ENCODE measurements at regions not wholly inside any gene's neighbourhood (a gene's known extent, or its start where the extent isn't known, plus 50 kb on each side); places are given as distances from the start of the nearest gene placed in this dataset.

DNA sequence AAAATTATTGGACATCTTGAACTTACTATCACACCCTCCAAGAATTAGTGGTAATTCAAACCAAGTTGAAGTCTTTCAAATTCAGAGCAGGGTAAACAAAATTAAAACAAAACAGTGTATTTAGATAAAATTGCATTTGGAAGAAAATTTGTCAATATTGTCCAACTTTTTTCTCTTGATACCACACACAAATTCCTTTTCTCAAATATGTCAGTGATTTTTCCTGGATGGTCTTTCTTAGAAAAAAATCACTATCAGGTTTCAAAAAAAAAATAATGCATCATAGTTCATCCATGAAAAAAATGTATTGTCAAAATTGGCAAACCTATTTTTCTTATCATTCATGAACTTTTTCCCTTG lies 667.1 kb downstream of the TENT5A start (continued):
- TF ChIP-seq, protein P1, sequence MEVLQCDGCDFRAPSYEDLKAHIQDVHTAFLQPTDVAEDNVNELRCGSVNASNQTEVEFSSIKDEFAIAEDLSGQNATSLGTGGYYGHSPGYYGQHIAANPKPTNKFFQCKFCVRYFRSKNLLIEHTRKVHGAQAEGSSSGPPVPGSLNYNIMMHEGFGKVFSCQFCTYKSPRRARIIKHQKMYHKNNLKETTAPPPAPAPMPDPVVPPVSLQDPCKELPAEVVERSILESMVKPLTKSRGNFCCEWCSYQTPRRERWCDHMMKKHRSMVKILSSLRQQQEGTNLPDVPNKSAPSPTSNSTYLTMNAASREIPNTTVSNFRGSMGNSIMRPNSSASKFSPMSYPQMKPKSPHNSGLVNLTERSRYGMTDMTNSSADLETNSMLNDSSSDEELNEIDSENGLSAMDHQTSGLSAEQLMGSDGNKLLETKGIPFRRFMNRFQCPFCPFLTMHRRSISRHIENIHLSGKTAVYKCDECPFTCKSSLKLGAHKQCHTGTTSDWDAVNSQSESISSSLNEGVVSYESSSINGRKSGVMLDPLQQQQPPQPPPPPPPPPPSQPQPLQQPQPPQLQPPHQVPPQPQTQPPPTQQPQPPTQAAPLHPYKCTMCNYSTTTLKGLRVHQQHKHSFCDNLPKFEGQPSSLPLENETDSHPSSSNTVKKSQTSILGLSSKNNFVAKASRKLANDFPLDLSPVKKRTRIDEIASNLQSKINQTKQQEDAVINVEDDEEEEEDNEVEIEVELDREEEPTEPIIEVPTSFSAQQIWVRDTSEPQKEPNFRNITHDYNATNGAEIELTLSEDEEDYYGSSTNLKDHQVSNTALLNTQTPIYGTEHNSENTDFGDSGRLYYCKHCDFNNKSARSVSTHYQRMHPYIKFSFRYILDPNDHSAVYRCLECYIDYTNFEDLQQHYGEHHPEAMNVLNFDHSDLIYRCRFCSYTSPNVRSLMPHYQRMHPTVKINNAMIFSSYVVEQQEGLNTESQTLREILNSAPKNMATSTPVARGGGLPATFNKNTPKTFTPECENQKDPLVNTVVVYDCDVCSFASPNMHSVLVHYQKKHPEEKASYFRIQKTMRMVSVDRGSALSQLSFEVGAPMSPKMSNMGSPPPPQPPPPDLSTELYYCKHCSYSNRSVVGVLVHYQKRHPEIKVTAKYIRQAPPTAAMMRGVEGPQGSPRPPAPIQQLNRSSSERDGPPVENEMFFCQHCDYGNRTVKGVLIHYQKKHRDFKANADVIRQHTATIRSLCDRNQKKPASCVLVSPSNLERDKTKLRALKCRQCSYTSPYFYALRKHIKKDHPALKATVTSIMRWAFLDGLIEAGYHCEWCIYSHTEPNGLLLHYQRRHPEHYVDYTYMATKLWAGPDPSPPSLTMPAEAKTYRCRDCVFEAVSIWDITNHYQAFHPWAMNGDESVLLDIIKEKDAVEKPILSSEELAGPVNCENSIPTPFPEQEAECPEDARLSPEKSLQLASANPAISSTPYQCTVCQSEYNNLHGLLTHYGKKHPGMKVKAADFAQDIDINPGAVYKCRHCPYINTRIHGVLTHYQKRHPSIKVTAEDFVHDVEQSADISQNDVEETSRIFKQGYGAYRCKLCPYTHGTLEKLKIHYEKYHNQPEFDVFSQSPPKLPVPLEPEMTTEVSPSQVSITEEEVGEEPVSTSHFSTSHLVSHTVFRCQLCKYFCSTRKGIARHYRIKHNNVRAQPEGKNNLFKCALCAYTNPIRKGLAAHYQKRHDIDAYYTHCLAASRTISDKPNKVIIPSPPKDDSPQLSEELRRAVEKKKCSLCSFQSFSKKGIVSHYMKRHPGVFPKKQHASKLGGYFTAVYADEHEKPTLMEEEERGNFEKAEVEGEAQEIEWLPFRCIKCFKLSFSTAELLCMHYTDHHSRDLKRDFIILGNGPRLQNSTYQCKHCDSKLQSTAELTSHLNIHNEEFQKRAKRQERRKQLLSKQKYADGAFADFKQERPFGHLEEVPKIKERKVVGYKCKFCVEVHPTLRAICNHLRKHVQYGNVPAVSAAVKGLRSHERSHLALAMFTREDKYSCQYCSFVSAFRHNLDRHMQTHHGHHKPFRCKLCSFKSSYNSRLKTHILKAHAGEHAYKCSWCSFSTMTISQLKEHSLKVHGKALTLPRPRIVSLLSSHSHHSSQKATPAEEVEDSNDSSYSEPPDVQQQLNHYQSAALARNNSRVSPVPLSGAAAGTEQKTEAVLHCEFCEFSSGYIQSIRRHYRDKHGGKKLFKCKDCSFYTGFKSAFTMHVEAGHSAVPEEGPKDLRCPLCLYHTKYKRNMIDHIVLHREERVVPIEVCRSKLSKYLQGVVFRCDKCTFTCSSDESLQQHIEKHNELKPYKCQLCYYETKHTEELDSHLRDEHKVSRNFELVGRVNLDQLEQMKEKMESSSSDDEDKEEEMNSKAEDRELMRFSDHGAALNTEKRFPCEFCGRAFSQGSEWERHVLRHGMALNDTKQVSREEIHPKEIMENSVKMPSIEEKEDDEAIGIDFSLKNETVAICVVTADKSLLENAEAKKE (CRISPR knock-in tag; IDR thresholded peaks at IDR 0.05): no peak
- TF ChIP-seq, protein P2, sequence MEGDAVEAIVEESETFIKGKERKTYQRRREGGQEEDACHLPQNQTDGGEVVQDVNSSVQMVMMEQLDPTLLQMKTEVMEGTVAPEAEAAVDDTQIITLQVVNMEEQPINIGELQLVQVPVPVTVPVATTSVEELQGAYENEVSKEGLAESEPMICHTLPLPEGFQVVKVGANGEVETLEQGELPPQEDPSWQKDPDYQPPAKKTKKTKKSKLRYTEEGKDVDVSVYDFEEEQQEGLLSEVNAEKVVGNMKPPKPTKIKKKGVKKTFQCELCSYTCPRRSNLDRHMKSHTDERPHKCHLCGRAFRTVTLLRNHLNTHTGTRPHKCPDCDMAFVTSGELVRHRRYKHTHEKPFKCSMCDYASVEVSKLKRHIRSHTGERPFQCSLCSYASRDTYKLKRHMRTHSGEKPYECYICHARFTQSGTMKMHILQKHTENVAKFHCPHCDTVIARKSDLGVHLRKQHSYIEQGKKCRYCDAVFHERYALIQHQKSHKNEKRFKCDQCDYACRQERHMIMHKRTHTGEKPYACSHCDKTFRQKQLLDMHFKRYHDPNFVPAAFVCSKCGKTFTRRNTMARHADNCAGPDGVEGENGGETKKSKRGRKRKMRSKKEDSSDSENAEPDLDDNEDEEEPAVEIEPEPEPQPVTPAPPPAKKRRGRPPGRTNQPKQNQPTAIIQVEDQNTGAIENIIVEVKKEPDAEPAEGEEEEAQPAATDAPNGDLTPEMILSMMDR (conservative IDR thresholded peaks at IDR 0.05; ENCODE audit: low read depth in 2 of 2): no peak
- TF ChIP-seq EZH2phosphoT487 (IDR thresholded peaks at IDR 0.05; ENCODE audit: unreplicated experiment) (no peak), ZNF331 (CRISPR knock-in tag; IDR thresholded peaks at IDR 0.05; ENCODE audit: low read depth) (no peak)

DNA sequence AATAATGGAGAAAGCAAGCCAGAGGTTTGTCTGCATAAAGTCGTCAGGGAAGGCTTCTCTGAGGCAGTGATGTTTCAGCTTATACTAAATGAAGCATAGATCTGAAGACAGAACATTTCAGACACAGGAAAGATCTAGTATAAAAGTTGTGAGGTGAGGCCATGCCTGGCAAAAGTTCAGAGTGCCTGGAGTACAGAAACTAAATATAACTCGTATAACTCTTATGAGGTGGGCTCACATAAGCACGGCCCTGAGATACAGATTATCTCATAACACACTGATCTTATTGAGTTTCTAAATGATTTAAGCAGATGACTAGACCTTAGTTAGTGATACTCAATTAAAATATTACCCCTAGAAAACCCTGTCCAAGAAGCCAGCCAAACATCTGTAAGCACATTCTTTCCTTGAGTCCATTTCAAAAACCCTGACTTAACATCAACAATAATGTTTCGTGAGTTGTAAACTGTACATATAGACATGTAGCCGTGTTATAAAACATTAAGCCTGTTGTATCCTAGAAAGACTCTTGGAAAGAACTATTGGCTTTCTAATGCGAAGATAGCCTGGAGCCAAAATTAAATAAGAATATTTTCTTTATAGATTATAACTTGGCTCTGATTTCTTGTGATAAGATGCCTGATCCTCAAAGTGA lies 667.6 kb downstream of the TENT5A start:
- Histone ChIP-seq H3F3A (replicated peaks; ENCODE audit: low read depth) (no peaks in the 10 kb centered on the region), H2AFZ (no peak overlapping the region), H3K9me2 (ENCODE audit: insufficient read depth) (no peaks in the 10 kb centered on the region), H3K79me2 (replicated peaks; ENCODE audit: insufficient read depth) (no peaks in the 10 kb centered on the region), H3K4me1 (ENCODE audit: insufficient read depth) (peaks cover 4% of the 10 kb centered on the region; the same call in 1 of the 2 replicates), H3K4me2 (no peak overlapping the region), H3K27ac (ENCODE audit: low read depth) (no peak overlapping the region), H3K4me3 (no peak overlapping the region), H4K20me1 (replicated peaks; ENCODE audit: insufficient read depth) (no peaks in the 10 kb centered on the region), H3K36me3 (ENCODE audit: insufficient read depth) (no peaks in the 10 kb centered on the region), H3K27me3 (ENCODE audit: insufficient read depth) (no peaks in the 10 kb centered on the region)
- H3K4me3 Mint-ChIP-seq: no peak overlapping the region
- no peaks in the 10 kb centered on the region for H3K9me3 Mint-ChIP-seq
- no peaks in the 10 kb centered on the region for H3K27me3 Mint-ChIP-seq (ENCODE audit: insufficient read depth, low read depth, poor library complexity)
- DNase-seq (ENCODE audit: low spot score): no peak
- H3K27ac Mint-ChIP-seq: no peak overlapping the region
- no peak for TF ChIP-seq ZNF114 (CRISPR knock-in tag; IDR thresholded peaks at IDR 0.05)
- TF ChIP-seq, protein P3, sequence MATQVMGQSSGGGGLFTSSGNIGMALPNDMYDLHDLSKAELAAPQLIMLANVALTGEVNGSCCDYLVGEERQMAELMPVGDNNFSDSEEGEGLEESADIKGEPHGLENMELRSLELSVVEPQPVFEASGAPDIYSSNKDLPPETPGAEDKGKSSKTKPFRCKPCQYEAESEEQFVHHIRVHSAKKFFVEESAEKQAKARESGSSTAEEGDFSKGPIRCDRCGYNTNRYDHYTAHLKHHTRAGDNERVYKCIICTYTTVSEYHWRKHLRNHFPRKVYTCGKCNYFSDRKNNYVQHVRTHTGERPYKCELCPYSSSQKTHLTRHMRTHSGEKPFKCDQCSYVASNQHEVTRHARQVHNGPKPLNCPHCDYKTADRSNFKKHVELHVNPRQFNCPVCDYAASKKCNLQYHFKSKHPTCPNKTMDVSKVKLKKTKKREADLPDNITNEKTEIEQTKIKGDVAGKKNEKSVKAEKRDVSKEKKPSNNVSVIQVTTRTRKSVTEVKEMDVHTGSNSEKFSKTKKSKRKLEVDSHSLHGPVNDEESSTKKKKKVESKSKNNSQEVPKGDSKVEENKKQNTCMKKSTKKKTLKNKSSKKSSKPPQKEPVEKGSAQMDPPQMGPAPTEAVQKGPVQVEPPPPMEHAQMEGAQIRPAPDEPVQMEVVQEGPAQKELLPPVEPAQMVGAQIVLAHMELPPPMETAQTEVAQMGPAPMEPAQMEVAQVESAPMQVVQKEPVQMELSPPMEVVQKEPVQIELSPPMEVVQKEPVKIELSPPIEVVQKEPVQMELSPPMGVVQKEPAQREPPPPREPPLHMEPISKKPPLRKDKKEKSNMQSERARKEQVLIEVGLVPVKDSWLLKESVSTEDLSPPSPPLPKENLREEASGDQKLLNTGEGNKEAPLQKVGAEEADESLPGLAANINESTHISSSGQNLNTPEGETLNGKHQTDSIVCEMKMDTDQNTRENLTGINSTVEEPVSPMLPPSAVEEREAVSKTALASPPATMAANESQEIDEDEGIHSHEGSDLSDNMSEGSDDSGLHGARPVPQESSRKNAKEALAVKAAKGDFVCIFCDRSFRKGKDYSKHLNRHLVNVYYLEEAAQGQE (IDR thresholded peaks at IDR 0.05; ENCODE audit: unreplicated experiment): no peak
- no peak for TF ChIP-seq STAT1 (IDR thresholded peaks at IDR 0.05; ENCODE audit: unreplicated experiment)
- no peak for TF ChIP-seq POLR2AphosphoS5 (IDR thresholded peaks at IDR 0.05; ENCODE audit: low read depth)
- no peak for TF ChIP-seq EZH2phosphoT487 (IDR thresholded peaks at IDR 0.05; ENCODE audit: unreplicated experiment)
- TF ChIP-seq CREB1 (CRISPR knock-in tag; IDR thresholded peaks at IDR 0.05; ENCODE audit: low read depth): no peak
- TF ChIP-seq EZH2 (IDR thresholded peaks at IDR 0.05; ENCODE audit: low read depth, unreplicated experiment): no peak
- TF ChIP-seq ZNF331 (CRISPR knock-in tag; IDR thresholded peaks at IDR 0.05; ENCODE audit: low read depth): no peak
- TF ChIP-seq, protein P4, sequence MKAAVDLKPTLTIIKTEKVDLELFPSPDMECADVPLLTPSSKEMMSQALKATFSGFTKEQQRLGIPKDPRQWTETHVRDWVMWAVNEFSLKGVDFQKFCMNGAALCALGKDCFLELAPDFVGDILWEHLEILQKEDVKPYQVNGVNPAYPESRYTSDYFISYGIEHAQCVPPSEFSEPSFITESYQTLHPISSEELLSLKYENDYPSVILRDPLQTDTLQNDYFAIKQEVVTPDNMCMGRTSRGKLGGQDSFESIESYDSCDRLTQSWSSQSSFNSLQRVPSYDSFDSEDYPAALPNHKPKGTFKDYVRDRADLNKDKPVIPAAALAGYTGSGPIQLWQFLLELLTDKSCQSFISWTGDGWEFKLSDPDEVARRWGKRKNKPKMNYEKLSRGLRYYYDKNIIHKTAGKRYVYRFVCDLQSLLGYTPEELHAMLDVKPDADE (IDR thresholded peaks at IDR 0.05): no peak
- no peak for TF ChIP-seq JUNB (IDR thresholded peaks at IDR 0.05; ENCODE audit: unreplicated experiment)
- TF ChIP-seq NANOG (IDR thresholded peaks at IDR 0.05; ENCODE audit: borderline replicate concordance): no peak
- peaks cover 10% of the 10 kb centered on the region for H3K4me1 Mint-ChIP-seq
- no peak for ATAC-seq
- no peaks in the 10 kb centered on the region for H3K36me3 Mint-ChIP-seq (ENCODE audit: low read depth)

All from GM23338 (cell line).